GM12872 (cell line): ENCODE measurements at regions not wholly inside any gene's neighbourhood (a gene's known extent, or its start where the extent isn't known, plus 50 kb on each side); places are given as distances from the start of the nearest gene placed in this dataset.

Source experiments
- CTCF ChIP-seq: IDR thresholded peaks from 3 replicates; pipeline ENCODE4 v1.5.1; 2011; ENCODE audit warnings: low read depth, mild to moderate bottlenecking, low read length, moderate library complexity; ENCODE audit not compliant: insufficient read depth

- TF ChIP-seq CTCF: no peak
Observed at GRCh38 chr3:145411605-145412004, 749.4 kb downstream of the PLOD2 start.

GRCh38 chr3:145417678-145418077 lies 743.3 kb downstream of the PLOD2 start:
- no peak for TF ChIP-seq CTCF

DNA sequence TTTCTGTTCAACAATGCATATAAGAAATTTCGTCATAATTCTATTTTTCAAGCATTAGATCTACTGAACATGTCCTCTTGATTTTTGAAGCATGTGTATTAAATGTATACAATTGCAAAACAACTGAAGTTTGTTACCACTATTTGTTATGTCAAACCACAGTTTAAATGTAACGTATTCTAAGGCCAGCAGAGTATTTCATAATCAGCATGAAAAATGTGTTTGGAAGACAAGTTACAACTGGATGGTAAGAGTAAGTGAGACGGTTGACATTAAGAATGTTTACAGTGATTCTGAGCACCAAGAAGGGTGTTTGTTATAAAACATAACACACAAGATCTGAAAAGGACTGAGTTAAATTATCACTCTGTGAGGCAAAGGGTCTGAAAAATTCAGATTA lies 738.4 kb downstream of the PLOD2 start:
- TF ChIP-seq CTCF: no peak

DNA sequence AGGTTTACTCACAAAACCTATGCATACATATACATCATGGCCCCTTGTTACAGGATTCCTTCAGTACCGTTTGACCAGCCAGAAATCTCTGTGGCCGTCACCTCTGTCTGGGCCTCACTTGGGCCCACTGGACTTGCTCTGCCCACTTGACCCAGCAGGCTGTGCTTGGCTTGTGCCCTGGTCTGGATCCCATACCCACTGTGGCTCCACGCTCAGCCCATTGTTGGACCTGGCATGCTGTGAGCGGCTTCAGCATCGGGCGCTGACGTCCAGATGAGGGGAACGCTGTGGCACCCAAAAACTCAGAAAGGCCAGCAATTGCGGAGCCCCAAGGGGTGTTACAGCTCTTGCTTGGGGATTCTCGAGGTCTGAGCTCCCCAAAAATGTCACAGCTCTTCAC lies 733.6 kb downstream of the PLOD2 start:
- TF ChIP-seq CTCF: no peak

- no peak for TF ChIP-seq CTCF
Observed at GRCh38 chr3:145429546-145429945, 731.4 kb downstream of the PLOD2 start.

- TF ChIP-seq CTCF: no peak
Observed at GRCh38 chr3:145448436-145448835, 712.5 kb downstream of the PLOD2 start.

DNA sequence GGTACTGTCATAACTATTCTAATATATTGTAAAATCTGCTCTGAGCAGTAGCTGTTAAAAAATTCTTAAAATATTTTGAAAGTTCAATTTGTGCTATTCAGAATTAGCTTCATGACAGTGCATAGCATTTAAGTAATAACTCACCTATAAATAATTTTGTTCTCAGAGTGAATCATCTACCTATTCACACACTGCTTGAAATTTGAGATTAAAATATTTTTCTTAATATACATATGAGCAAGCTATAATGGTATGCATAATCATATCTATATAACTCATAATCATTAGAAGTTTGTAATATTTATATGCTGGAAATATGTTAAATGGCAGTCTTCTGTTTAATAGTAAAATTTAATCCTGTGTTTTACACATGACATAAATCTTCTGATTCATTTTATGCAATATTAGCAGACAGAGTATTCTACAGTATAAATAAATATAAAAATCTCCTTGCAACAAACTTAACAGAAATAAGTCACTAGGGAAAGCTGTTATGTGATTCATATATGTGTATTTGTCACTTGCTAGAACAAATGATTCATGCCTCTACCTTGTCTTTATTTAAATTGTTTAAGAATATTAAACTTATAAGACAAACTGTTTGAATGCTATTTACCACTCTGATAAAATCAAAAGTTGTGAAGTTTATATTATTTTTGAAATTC lies 710.8 kb downstream of the PLOD2 start:
- no peak for TF ChIP-seq CTCF
